ENCODE measurements at regions not wholly inside any gene's neighbourhood (a gene's known extent, or its start where the extent isn't known, plus 50 kb on each side); places are given as distances from the start of the nearest gene placed in this dataset.

GRCh38 chr4:123200051-123200940 lies 196.3 kb upstream of the SPRY1 start:
- 90 to 93% methylated on average over 7 of the region's 7 CpGs for WGBS, 2 donors
- Histone ChIP-seq H3K9me3 (no peaks in the 10 kb centered on the region), H3K36me3 (no peaks in the 10 kb centered on the region), H3K4me1 (peaks cover 0 to 9% (median 3%) of the 10 kb centered on the region in 4 donors), H3K27ac (no peak overlapping the region), H3K4me3 (no peak overlapping the region), H3K27me3 (no peaks in the 10 kb centered on the region)
- no peak for DNase-seq
- intact Hi-C loops (cut with DNase I) = no loop called here
- TF ChIP-seq POLR2A (IDR thresholded peaks at IDR 0.05) (no peak), CTCF (IDR thresholded peaks at IDR 0.05) (no peak), EP300 (IDR thresholded peaks at IDR 0.05) (no peak), POLR2AphosphoS5 (IDR thresholded peaks at IDR 0.05) (no peak)

GRCh38 chr4:123204737-123205136 lies 191.9 kb upstream of the SPRY1 start:
- Histone ChIP-seq H3K27ac (no peak overlapping the region), H3K36me3 (no peaks in the 10 kb centered on the region), H3K4me1 (peaks cover 0 to 9% (median 3%) of the 10 kb centered on the region in 4 donors), H3K27me3 (no peaks in the 10 kb centered on the region), H3K4me3 (no peak overlapping the region), H3K9me3 (no peaks in the 10 kb centered on the region)
- no peak for TF ChIP-seq EP300 (IDR thresholded peaks at IDR 0.05)
- no peak for TF ChIP-seq CTCF (IDR thresholded peaks at IDR 0.05)
- no peak for TF ChIP-seq POLR2A (IDR thresholded peaks at IDR 0.05)
- TF ChIP-seq POLR2AphosphoS5 (IDR thresholded peaks at IDR 0.05) = no peak
- 0 to 71% methylated on average over 1 of the region's 1 CpG for WGBS, 2 donors
- DNase-seq = no peak
- intact Hi-C loops (cut with DNase I) = no loop called here

GRCh38 chr4:123206016-123206415 lies 190.6 kb upstream of the SPRY1 start:
- DNase-seq = no peak
- Histone ChIP-seq H3K9me3 (no peaks in the 10 kb centered on the region), H3K27ac (no peak overlapping the region), H3K27me3 (no peaks in the 10 kb centered on the region), H3K4me1 (no peaks in the 10 kb centered on the region), H3K36me3 (no peaks in the 10 kb centered on the region), H3K4me3 (no peak overlapping the region)
- TF ChIP-seq EP300 (IDR thresholded peaks at IDR 0.05) = no peak
- TF ChIP-seq POLR2A (IDR thresholded peaks at IDR 0.05) = no peak
- no peak for TF ChIP-seq POLR2AphosphoS5 (IDR thresholded peaks at IDR 0.05)
- intact Hi-C loops (cut with DNase I) = no loop called here
- WGBS, 2 donors = 76 to 83% methylated on average over 3 of the region's 3 CpGs

GRCh38 chr4:123209436-123209835 lies 187.2 kb upstream of the SPRY1 start:
- H3K4me1 ChIP-seq = no peaks in the 10 kb centered on the region
- TF ChIP-seq POLR2A (IDR thresholded peaks at IDR 0.05) (no peak), EP300 (IDR thresholded peaks at IDR 0.05) (no peak), CTCF (IDR thresholded peaks at IDR 0.05) (no peak), POLR2AphosphoS5 (IDR thresholded peaks at IDR 0.05) (no peak)

GRCh38 chr4:123215536-123215935 lies 181.1 kb upstream of the SPRY1 start:
- H3K9me3 ChIP-seq = no peaks in the 10 kb centered on the region
- peak overlapping the region in 1 of 4 donors; percentile 4 for H3K27ac ChIP-seq
- intact Hi-C loops (cut with DNase I) = no loop called here
- DNase-seq = no peak
- TF ChIP-seq POLR2AphosphoS5 (IDR thresholded peaks at IDR 0.05) = no peak
- no peak for TF ChIP-seq POLR2A (IDR thresholded peaks at IDR 0.05)
- 91 to 99% methylated on average over 1 of the region's 1 CpG for WGBS, 2 donors
- H3K4me1 ChIP-seq = peaks cover 0 to 11% (median 0%) of the 10 kb centered on the region in 4 donors
- H3K27me3 ChIP-seq = no peaks in the 10 kb centered on the region
- H3K4me3 ChIP-seq = no peak overlapping the region
- no peaks in the 10 kb centered on the region for H3K36me3 ChIP-seq

More at GRCh38 chr4:123209436-123209835, 187.2 kb upstream of the SPRY1 start:
- Histone ChIP-seq H3K36me3 (no peaks in the 10 kb centered on the region), H3K27me3 (no peaks in the 10 kb centered on the region), H3K4me3 (no peak overlapping the region), H3K27ac (no peak overlapping the region), H3K9me3 (no peaks in the 10 kb centered on the region)
- WGBS, 2 donors = 95 to 97% methylated on average over 4 of the region's 4 CpGs
- intact Hi-C loops (cut with DNase I) = no loop called here
- DNase-seq = no peak
